ENCODE measurements at regions not wholly inside any gene's neighbourhood (a gene's known extent, or its start where the extent isn't known, plus 50 kb on each side); places are given as distances from the start of the nearest gene placed in this dataset.

DNA sequence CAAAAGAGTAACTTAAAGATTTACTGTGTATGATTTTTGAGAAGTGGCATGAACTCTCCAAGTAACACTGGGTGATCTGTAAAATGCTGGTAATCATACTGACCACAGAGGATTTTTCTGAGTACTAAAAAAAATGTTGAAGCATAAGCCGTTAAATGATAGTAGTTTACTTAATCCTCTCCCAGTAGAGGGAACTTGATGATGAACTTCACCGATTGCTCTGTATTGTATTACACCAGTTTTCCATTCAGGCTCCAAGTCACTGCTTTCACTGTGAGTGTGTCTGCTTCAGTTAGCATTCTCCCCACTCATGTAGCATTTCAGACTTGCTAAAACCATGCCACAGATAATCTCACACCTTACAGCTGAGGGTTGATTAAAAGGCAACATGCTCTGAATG is 294.1 kb downstream of the GBA3 start:
- Histone ChIP-seq H2AK9ac (replicated peaks; ENCODE audit: low read depth, low read length, poor library complexity) (no peak overlapping the region), H3K9ac (ENCODE audit: low read depth, low read length) (no peak overlapping the region), H3K27me3 (ENCODE audit: control insufficient read depth, insufficient read depth, low read length) (no peaks in the 10 kb centered on the region), H3K56ac (ENCODE audit: extremely low read depth, insufficient read depth, low read length) (no peak overlapping the region), H3K14ac (replicated peaks; ENCODE audit: low read depth, low read length) (no peak overlapping the region), H3K9me1 (ENCODE audit: insufficient read depth, low read length) (no peaks in the 10 kb centered on the region), H2BK15ac (ENCODE audit: low read depth, low read length) (no peak overlapping the region), H3K4ac (ENCODE audit: low read depth, low read length) (no peak overlapping the region), H2BK5ac (ENCODE audit: low read depth, low read length, poor library complexity, severe bottlenecking) (no peak overlapping the region), H3K4me3 (ENCODE audit: insufficient read depth, low read depth, low read length) (no peak overlapping the region), H2BK120ac (ENCODE audit: low read depth, low read length) (no peak overlapping the region), H3K79me1 (ENCODE audit: low read depth in 1 of 2, low read length in 2 of 2) (no peaks in the 10 kb centered on the region), H3K4me2 (ENCODE audit: low read depth, low read length) (no peak overlapping the region), H3K9me3 (ENCODE audit: control insufficient read depth, insufficient read depth, low read length) (peaks cover 2% of the 10 kb centered on the region), H4K8ac (ENCODE audit: low read depth in 2 of 2, low read length in 2 of 2) (no peak overlapping the region), H3K23ac (ENCODE audit: low read depth, low read length) (no peak overlapping the region), H2AK5ac (ENCODE audit: low read depth, low read length) (no peak overlapping the region), H4K5ac (ENCODE audit: low read depth, low read length) (no peak overlapping the region), H3K4me1 (ENCODE audit: control insufficient read depth, insufficient read depth, low read length) (no peaks in the 10 kb centered on the region), H2AFZ (replicated peaks; ENCODE audit: low read length, poor library complexity) (no peak overlapping the region), H3K27ac (ENCODE audit: insufficient read depth, low read length) (no peak overlapping the region), H3K36me3 (ENCODE audit: control insufficient read depth, insufficient read depth, low read length) (no peaks in the 10 kb centered on the region), H4K91ac (ENCODE audit: insufficient read depth, low read depth, low read length) (no peak overlapping the region), H3K18ac (ENCODE audit: low read depth, low read length) (no peak overlapping the region), H4K20me1 (ENCODE audit: insufficient read depth, low read length) (no peaks in the 10 kb centered on the region), H2BK20ac (ENCODE audit: low read depth, low read length) (no peak overlapping the region)
- DNase-seq = no peak
- no CpG with 5 or more reads among the region's 2 CpGs for WGBS, 2 experiments (ENCODE audit: extremely low coverage in 2 of 2, insufficient read length in 1 of 2)
- TF ChIP-seq CEBPB (IDR thresholded peaks at IDR 0.05; ENCODE audit: low read depth, low read length) (no peak), NFE2L2 (IDR thresholded peaks at IDR 0.05; ENCODE audit: low read depth, low read length) (no peak), RFX5 (IDR thresholded peaks at IDR 0.05; ENCODE audit: low read depth, low read length) (no peak), MAFK (IDR thresholded peaks at IDR 0.05; ENCODE audit: low read depth, low read length) (no peak), FOS (IDR thresholded peaks at IDR 0.05; ENCODE audit: low read depth, low read length) (no peak), RCOR1 (IDR thresholded peaks at IDR 0.05; ENCODE audit: insufficient replicate concordance, low read length) (no peak), MAZ (IDR thresholded peaks at IDR 0.05; ENCODE audit: borderline replicate concordance, low read depth, low read length) (no peak), MXI1 (IDR thresholded peaks at IDR 0.05; ENCODE audit: borderline replicate concordance, low read depth, low read length) (no peak)
- TF ChIP-seq, protein P1, sequence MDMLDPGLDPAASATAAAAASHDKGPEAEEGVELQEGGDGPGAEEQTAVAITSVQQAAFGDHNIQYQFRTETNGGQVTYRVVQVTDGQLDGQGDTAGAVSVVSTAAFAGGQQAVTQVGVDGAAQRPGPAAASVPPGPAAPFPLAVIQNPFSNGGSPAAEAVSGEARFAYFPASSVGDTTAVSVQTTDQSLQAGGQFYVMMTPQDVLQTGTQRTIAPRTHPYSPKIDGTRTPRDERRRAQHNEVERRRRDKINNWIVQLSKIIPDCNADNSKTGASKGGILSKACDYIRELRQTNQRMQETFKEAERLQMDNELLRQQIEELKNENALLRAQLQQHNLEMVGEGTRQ (IDR thresholded peaks at IDR 0.05; ENCODE audit: low read depth, low read length) = no peak
- POLR2A ChIA-PET (ENCODE audit: unreplicated experiment) = no interaction called here
- CTCF ChIA-PET = no interaction called here
- intact Hi-C loops (cut with micrococcal nuclease) = no loop called here
- no TSS peak for BruUV-seq (replicated peaks)
- in situ Hi-C loops (cut with MboI; ENCODE audit: low sequenced_read_pairs) = no loop called here
- no peak for ATAC-seq (ENCODE audit: low read depth)
- dilution Hi-C loops (cut with HindIII; ENCODE audit: low sequenced_read_pairs, unreplicated experiment) = no loop called here
